ENCODE measurements at regions not wholly inside any gene's neighbourhood (a gene's known extent, or its start where the extent isn't known, plus 50 kb on each side); places are given as distances from the start of the nearest gene placed in this dataset.

- DNase-seq (ENCODE audit: low read depth, low spot score) (no peak), ATAC-seq (no peak)
- H3K9me2 ChIP-seq (ENCODE audit: insufficient read depth): no peaks in the 10 kb centered on the region
- no peak overlapping the region for H3K27ac ChIP-seq (ENCODE audit: low read depth, low read length)
- H3K9ac ChIP-seq (ENCODE audit: low read length): no peak overlapping the region
- H2AFZ ChIP-seq (ENCODE audit: low read depth, low read length, poor library complexity, severe bottlenecking): no peak overlapping the region
- CTCF ChIA-PET: no interaction called here
- no peaks in the 10 kb centered on the region for H3K36me3 ChIP-seq (ENCODE audit: control insufficient read depth in 1 of 2, insufficient read depth in 2 of 2, low read length in 2 of 2)
- no TSS peak for BruUV-seq (replicated peaks)
- H3K9me3 ChIP-seq (ENCODE audit: control insufficient read depth in 1 of 2, insufficient read depth in 1 of 2, low read depth in 1 of 2, low read length in 2 of 2): no peaks in the 10 kb centered on the region
- no peaks in the 10 kb centered on the region for H3K4me1 ChIP-seq (ENCODE audit: control insufficient read depth in 1 of 2, insufficient read depth in 2 of 2, low read length in 2 of 2)
- intact Hi-C loops (cut with micrococcal nuclease): no loop called here
- H4K20me1 ChIP-seq (ENCODE audit: insufficient read depth): no peaks in the 10 kb centered on the region
- H3K4me2 ChIP-seq (ENCODE audit: low read length): no peak overlapping the region
- TF ChIP-seq TCF7L2 (IDR thresholded peaks at IDR 0.05; ENCODE audit: borderline replicate concordance, extremely low read depth, insufficient read depth, insufficient read length) (no peak), POLR2AphosphoS5 (IDR thresholded peaks at IDR 0.05; ENCODE audit: low read depth, low read length) (no peak), SRF (IDR thresholded peaks at IDR 0.05; ENCODE audit: low read depth) (no peak), EZH2phosphoT487 (IDR thresholded peaks at IDR 0.05; ENCODE audit: borderline replicate concordance) (no peak), JUND (IDR thresholded peaks at IDR 0.05) (no peak), CTCF (IDR thresholded peaks at IDR 0.05 in 2 of 3, conservative IDR thresholded peaks at IDR 0.05 in 1 of 3; ENCODE audit: borderline replicate concordance in 1 of 3, insufficient read depth in 1 of 3, low read depth in 2 of 3, low read length in 2 of 3) (no peak), FOSL1 (IDR thresholded peaks at IDR 0.05; ENCODE audit: low read depth) (no peak), CEBPB (IDR thresholded peaks at IDR 0.05; ENCODE audit: low read depth) (no peak), EGR1 (IDR thresholded peaks at IDR 0.05; ENCODE audit: low read depth) (no peak), POLR2A (IDR thresholded peaks at IDR 0.05; ENCODE audit: borderline replicate concordance, extremely low read depth, insufficient read depth, insufficient read length) (no peak), CBX3 (IDR thresholded peaks at IDR 0.05; ENCODE audit: low read depth) (no peak), MAX (IDR thresholded peaks at IDR 0.05) (no peak), EZH2 (IDR thresholded peaks at IDR 0.05) (no peak), ELF1 (IDR thresholded peaks at IDR 0.05; ENCODE audit: borderline replicate concordance, low read depth) (no peak), SP1 (IDR thresholded peaks at IDR 0.05; ENCODE audit: low read depth) (no peak), YY1 (IDR thresholded peaks at IDR 0.05; ENCODE audit: extremely low read depth, insufficient replicate concordance, low read depth, low read length) (no peak), ZBTB33 (IDR thresholded peaks at IDR 0.05; ENCODE audit: extremely low read depth, insufficient replicate concordance, low read length) (no peak)
- H3K79me2 ChIP-seq (ENCODE audit: insufficient read depth, low read length): no peaks in the 10 kb centered on the region
- no peak overlapping the region for H3K4me3 ChIP-seq (replicated peaks in 1 of 2; ENCODE audit: low read depth in 1 of 2, low read length in 2 of 2)
- POLR2A ChIA-PET: no interaction called here
- RAD21 ChIA-PET (ENCODE audit: low non-redundant PET in 1 of 2, low total read pairs in 2 of 2, uncharacterized antibody in 2 of 2, unreplicated experiment in 2 of 2): no interaction called here
- peaks cover 53% of the 10 kb centered on the region for H3K27me3 ChIP-seq (ENCODE audit: insufficient read depth, low read length)
These were observed 221.2 kb upstream of the PLET1 start for GRCh38 chr11:112481893-112482292.

Measured in HCT116 (cell line).